HuH-7.5 (cell line): ENCODE measurements at regions not wholly inside any gene's neighbourhood (a gene's known extent, or its start where the extent isn't known, plus 50 kb on each side); places are given as distances from the start of the nearest gene placed in this dataset.
"Not testable (repeated sequence)": the region's sequence is repeated elsewhere in the genome, so short reads cannot be mapped to it uniquely, and the experiment has no call there.

Source experiments
- DNase-seq: peaks from one replicate; pipeline ENCODE4 v3.0.0; 2011; ENCODE audit warnings: low spot score

DNA sequence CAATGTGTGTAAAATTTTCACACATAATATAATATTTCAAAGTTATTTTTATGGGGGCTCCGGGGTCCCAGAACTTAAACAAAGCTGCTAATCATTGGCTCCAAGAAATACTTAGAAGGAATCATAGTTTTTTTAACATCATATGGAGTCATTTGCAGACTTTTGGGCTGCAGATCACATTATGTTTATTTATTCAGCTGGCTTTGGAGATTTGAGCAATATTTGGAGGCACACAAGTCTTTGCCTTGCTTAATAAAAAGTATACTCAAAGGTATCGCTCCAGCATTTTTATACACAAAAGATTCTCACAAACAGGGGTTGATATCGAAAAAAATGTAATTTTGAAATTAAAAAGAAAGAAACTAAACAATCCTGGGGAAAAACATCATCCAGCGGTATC, 382.5 kb upstream of the TENM3 start:
- no peak for DNase-seq

DNA sequence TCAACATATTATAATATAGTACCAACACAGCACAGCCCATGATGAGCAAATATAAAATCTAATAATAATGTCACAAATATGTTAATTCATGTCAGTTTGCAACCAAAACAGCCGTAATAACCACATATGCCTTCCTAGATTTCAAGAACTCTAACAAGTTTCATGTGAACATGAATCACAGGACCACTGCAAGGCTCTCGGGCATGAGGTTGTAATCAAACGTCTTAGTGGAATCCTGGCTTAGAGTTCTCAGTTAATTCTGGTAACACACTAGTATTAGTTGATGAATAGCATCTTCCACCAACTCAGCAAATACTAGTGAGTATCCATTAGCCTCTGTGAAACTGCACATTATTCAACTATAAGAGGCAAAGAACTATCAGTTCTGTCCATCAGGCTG, 379.3 kb upstream of the TENM3 start:
- no peak for DNase-seq

- no peak for DNase-seq
Observed at GRCh38 chr4:181870326-181870725, 372.9 kb upstream of the TENM3 start.

- DNase-seq: no peak
Observed at GRCh38 chr4:181874602-181875001, 368.6 kb upstream of the TENM3 start.

DNA sequence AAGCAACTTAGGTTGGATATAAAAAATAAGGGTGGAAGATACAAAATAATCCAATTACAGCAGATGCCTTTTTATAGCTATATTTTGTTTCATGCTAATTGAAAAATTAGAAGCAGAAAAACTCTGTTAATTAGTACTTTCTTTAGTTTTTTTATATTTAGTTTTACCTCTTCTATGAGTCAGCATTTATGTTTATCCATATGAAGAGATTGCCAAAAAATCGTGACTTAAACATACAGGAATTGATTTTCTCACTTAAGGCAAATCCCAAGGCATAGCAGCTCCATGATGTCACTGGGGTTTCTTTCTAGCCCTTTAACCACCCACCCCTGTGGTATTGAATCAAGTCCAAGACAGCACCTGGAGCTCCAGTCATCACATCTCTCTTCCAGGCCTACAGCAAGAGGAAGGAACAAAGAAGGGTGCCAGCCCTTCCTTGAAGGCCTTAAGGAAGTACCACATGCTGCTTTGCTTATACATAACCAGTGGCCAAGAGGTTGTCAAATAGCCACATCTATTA, 365.8 kb upstream of the TENM3 start:
- DNase-seq: no peak

DNA sequence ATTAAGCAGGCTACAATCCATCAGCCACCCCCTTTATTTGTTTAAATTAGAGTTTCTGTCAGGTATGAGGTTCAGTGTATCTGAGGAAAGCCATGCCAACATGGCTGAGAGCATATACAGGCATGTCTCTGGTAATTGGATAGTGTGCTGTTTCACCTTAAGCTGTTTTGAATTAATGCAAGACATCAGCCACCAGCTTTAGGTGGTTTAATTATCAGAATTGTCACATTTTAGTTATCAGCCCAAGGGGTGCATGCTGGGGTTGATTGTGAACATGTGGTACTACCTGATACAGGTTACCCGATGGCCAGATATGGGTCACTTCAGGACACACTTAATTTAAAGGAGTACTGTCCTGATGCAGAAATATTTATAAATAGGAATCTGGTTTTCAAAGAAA, 353.2 kb upstream of the TENM3 start:
- DNase-seq: no peak

- DNase-seq: no peak
Observed at GRCh38 chr4:181890911-181891310, 352.3 kb upstream of the TENM3 start.

GRCh38 chr4:181896614-181897013, 346.6 kb upstream of the TENM3 start:
- no peak for DNase-seq

DNA sequence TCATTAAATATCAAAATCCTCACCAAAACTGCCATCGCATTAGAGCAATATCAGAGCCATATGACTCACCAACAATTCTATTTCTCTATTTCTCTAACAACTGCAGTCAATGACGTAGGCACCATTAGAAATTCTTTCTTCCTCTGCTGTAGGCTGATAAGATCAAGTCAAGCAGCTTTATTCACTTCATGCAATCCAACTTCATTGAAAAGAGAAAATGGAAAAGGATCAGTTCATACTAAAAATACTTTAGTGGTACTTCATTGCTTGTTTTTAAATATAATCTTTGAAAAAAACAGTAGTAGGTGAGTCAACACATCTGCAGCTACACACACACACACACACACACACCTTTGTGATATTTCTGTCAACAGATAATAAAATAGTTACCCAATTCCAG, 345.3 kb upstream of the TENM3 start:
- DNase-seq: no peak

DNA sequence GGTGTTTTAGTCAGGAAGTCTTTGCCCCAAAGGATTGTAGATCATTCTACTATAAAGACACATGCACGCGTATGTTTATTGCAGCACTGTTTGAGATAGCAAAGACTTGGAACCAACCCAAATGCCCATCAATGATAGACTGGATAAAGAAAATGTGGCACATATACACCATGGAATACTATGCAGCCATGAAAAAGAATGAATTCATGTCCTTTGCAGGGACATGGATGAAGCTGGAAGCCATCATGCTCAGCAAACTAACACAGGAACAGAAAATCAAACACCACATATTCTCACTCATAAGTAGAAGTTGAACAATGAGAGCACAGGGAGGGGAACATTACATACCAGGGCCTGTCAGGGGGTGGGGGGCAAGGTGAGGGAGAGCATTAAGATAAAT, 340.8 kb upstream of the TENM3 start:
- DNase-seq: not testable (repeated sequence)

- no peak for DNase-seq
Observed at GRCh38 chr4:181905708-181906107, 337.5 kb upstream of the TENM3 start.

DNA sequence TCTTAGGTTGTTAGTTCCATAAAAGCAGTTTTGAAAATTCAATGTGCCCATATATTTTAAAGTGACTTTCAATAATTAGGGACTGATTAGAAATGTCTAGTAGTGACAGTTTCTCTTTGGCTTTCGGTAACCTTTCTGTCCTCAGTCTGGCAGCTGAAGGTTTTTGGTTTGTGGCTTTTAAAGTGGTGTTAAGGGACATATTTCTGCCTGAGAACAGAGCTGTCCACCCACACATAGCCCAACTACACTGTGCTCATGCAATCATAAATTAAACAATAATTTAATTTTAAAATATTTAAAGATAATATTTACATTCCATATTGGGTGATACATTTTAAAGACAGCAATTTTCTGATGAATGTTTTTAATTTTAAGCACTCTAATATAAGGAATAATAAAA, 335.0 kb upstream of the TENM3 start:
- no peak for DNase-seq

DNA sequence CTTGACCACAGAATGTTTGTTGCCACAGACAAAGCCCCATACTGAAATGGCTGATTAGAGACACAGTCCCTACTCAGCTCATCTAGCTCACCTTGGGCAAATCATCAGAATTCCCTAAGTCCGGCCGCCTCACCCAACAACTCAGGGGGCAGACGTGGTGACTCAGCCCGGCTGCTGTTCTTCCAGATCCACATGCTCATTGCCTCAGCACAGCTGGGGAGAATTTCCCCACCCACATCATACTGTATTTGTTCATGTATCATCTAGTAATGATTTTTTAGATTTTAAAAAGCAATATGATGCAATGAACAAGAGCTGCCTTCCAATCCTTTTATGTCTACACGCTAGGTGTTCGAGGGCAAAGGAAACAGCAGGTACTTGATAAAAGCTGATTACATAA, 333.8 kb upstream of the TENM3 start:
- DNase-seq: no peak

DNA sequence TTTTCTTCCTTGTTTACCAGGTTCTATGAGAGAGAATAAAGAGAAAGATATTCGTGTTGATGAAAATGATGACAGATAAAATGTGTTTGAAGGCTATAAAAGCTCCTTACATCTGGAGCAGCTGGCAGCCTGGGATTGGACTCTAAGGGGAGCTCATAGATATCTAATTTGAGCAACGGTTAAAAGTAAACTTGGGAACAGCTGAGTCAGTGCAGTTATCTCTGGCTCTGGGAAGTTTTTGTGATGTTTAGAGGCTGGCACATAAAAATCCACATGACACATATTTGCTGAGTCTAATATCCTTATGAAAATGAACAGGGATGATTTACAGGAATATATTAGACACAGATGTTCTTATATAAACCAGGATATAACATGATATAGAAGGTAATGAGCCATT, 331.8 kb upstream of the TENM3 start:
- no peak for DNase-seq

- DNase-seq: no peak
Observed at GRCh38 chr4:181933471-181933870, 309.7 kb upstream of the TENM3 start.

- DNase-seq: no peak
Observed at GRCh38 chr4:181938631-181939030, 304.6 kb upstream of the TENM3 start.

- no peak for DNase-seq
Observed at GRCh38 chr4:181939199-181939945, 303.8 kb upstream of the TENM3 start.

- DNase-seq: no peak
Observed at GRCh38 chr4:181944527-181944926, 298.7 kb upstream of the TENM3 start.

DNA sequence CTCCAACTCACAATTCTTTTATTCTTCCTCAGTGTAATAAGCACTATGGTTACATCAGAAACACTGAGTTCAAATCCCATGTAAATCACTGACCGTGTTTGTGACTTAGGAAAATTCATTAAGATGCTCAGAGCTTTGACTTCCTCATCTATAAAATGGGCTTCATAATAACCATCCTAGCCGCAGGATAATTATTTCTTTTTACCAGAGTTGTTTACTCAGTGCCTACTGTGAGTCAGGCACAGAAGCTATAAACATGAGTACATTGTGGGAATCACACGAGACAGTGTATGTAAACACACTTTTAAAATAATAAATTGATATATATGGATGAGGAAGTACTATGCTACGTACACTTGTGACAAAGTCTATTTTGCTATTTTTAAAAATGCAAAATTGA, 296.3 kb upstream of the TENM3 start:
- DNase-seq: no peak

GRCh38 chr4:181948839-181949382, 294.3 kb upstream of the TENM3 start:
- DNase-seq: no peak

DNA sequence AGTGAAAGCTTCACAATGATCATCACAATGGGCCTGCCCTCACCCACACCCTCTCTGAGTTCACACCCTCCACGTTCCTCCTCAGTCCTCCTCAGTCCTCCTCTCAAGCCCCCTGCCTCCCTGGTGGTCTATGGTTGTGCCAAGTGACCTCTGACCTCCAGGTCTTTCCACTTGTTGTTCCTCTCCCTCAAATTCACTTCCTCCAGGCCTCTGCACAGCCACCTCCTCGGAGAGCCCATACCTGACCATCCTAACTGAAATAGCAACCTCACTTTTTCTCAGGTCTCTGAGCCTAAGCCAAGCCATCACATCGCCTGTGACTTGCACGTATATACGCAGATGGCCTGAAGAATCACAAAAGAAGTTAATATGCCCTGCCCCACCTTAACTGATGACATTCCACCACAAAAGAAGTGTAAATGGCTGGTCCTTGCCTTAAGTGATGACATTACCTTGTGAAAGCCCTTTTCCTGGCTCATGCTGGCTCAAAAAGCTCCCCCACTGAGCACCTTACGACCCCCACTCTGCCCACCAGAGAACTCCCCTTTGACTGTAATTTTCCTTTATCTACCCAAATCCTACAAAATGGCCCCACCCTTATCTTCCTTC, 293.4 kb upstream of the TENM3 start:
- no peak for DNase-seq

GRCh38 chr4:181950372-181951127, 292.7 kb upstream of the TENM3 start:
- no peak for DNase-seq

DNA sequence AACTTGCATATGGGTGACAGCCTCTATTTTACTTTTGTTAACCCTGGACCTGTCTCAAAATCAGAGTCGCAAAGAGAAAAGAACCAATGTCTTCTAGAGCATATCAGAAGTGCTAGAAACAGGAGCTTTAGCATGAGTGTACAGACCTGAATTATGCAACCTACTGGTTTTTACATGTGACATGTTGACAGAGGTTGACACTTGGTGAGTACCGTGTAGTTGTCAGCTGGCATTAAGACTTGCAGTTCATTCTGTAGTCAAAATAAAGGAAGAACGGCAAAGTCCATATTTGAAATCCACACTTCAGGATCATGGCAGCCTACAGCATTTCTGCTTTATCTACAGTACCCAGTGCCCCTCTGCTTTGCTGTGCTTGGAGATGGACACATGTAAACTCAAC, 291.9 kb upstream of the TENM3 start:
- DNase-seq: no peak
